WERI-Rb-1 (cell line): ENCODE measurements at regions not wholly inside any gene's neighbourhood (a gene's known extent, or its start where the extent isn't known, plus 50 kb on each side); places are given as distances from the start of the nearest gene placed in this dataset.

Experiments
- DNase-seq: peaks from one replicate; pipeline ENCODE4 v3.0.0-alpha.2; 2020
- H3K27ac ChIP-seq: fragments of 250-450 bp; sonication (Bioruptor Pico); 2 replicates; pipeline ENCODE4 v1.5.1; 2020; ENCODE audit warnings: mild to moderate bottlenecking, moderate library complexity
- H3K27me3 ChIP-seq: fragments of 250-450 bp; sonication (Bioruptor Pico); 2 replicates; pipeline ENCODE4 v1.5.1; 2021; ENCODE audit warnings: mild to moderate bottlenecking, low read depth, moderate library complexity; ENCODE audit not compliant: insufficient read depth, severe bottlenecking
- H3K36me3 ChIP-seq: fragments of 250-450 bp; sonication (Bioruptor Pico); 2 replicates; pipeline ENCODE4 v1.5.1; 2020; ENCODE audit warnings: mild to moderate bottlenecking, moderate library complexity
- H3K4me3 ChIP-seq: 2 replicates; pipeline ENCODE4 v1.5.1; 2011; ENCODE audit warnings: low read depth, mild to moderate bottlenecking, control low read depth, low read length
- H3K9me3 ChIP-seq: fragments of 250-450 bp; sonication (Bioruptor Pico); 2 replicates; pipeline ENCODE4 v1.5.1; 2021; ENCODE audit warnings: mild to moderate bottlenecking, moderate library complexity; ENCODE audit not compliant: severe bottlenecking
- TF ChIP-seq, protein P1 (sequence below): IDR thresholded peaks from 2 replicates; pipeline ENCODE4 v1.5.1; 2011; ENCODE audit warnings: low read depth, mild to moderate bottlenecking, control low read depth, inconsistent platforms, low read length

GRCh38 chr16:9578459-9578858 is 487.0 kb downstream of the HAPSTR1 start:
- H3K27ac ChIP-seq = no peak overlapping the region
- TF ChIP-seq, protein P1, sequence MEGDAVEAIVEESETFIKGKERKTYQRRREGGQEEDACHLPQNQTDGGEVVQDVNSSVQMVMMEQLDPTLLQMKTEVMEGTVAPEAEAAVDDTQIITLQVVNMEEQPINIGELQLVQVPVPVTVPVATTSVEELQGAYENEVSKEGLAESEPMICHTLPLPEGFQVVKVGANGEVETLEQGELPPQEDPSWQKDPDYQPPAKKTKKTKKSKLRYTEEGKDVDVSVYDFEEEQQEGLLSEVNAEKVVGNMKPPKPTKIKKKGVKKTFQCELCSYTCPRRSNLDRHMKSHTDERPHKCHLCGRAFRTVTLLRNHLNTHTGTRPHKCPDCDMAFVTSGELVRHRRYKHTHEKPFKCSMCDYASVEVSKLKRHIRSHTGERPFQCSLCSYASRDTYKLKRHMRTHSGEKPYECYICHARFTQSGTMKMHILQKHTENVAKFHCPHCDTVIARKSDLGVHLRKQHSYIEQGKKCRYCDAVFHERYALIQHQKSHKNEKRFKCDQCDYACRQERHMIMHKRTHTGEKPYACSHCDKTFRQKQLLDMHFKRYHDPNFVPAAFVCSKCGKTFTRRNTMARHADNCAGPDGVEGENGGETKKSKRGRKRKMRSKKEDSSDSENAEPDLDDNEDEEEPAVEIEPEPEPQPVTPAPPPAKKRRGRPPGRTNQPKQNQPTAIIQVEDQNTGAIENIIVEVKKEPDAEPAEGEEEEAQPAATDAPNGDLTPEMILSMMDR = no peak
- H3K9me3 ChIP-seq = no peaks in the 10 kb centered on the region
- no peaks in the 10 kb centered on the region for H3K27me3 ChIP-seq
- no peak overlapping the region for H3K4me3 ChIP-seq
- no peak for DNase-seq
- no peaks in the 10 kb centered on the region for H3K36me3 ChIP-seq

DNA sequence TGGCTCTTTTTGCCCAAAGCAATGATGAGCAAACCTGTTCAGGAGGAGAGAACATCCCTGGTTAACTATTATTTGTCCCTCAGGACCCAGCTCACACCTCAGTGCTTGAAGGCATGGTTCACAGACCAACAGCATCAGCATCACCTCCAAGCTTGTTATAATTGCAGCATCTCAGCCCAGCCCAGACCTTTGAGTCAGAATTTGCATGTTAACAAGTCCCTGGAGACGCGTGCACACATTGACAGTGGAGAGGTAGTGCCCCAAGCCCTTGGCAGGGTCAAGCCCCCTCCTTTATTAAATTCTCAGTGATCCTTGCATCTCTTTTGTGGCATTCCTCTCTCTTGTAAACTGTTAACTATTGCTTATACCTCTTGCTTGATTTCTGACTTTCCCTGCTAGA is 488.6 kb downstream of the HAPSTR1 start:
- no peak overlapping the region for H3K27ac ChIP-seq
- H3K4me3 ChIP-seq = no peak overlapping the region
- DNase-seq = no peak
- no peaks in the 10 kb centered on the region for H3K36me3 ChIP-seq
- H3K27me3 ChIP-seq = no peaks in the 10 kb centered on the region
- TF ChIP-seq, protein P1 = no peak
- no peaks in the 10 kb centered on the region for H3K9me3 ChIP-seq

DNA sequence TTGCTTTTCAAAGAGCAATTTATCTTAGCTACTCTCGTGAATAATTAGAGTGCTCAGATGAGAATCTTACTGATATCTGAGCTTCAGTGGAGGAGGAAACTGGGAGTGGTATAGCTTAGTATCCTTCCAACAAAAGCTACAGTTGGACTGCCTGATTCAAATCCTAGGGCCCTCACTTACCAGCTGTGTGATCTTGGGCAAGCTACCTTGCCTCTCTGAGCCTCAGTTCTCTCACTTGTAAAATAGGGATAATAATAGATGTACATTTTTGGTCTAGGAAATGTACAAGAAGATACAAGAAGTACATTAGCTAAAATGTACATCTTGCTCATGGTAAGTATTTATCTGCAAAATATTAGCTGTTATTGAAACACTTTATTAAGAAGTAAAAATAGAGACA is 502.0 kb downstream of the HAPSTR1 start:
- TF ChIP-seq, protein P1 = no peak
- Histone ChIP-seq H3K4me3 (no peak overlapping the region), H3K36me3 (no peaks in the 10 kb centered on the region)

GRCh38 chr16:9594047-9594446 is 502.6 kb downstream of the HAPSTR1 start:
- DNase-seq = no peak
- Histone ChIP-seq H3K27me3 (no peaks in the 10 kb centered on the region), H3K27ac (no peak overlapping the region), H3K36me3 (no peaks in the 10 kb centered on the region), H3K9me3 (no peaks in the 10 kb centered on the region), H3K4me3 (no peak overlapping the region)
- TF ChIP-seq, protein P1 = no peak

More for the DNA sequence above, 502.0 kb downstream of the HAPSTR1 start:
- Histone ChIP-seq H3K9me3 (no peaks in the 10 kb centered on the region), H3K27ac (no peak overlapping the region), H3K27me3 (no peaks in the 10 kb centered on the region)
- DNase-seq = no peak

GRCh38 chr16:9594946-9595345 is 503.5 kb downstream of the HAPSTR1 start:
- H3K36me3 ChIP-seq = no peaks in the 10 kb centered on the region
- DNase-seq = no peak
- no peak overlapping the region for H3K4me3 ChIP-seq
- TF ChIP-seq, protein P1 = no peak
- no peaks in the 10 kb centered on the region for H3K9me3 ChIP-seq
- H3K27ac ChIP-seq = peak overlapping the region; percentile 29; the same call in 1 of the 2 replicates
- H3K27me3 ChIP-seq = no peaks in the 10 kb centered on the region

GRCh38 chr16:9595393-9595792 is 503.9 kb downstream of the HAPSTR1 start:
- H3K36me3 ChIP-seq = no peaks in the 10 kb centered on the region
- H3K9me3 ChIP-seq = no peaks in the 10 kb centered on the region
- no peak overlapping the region for H3K4me3 ChIP-seq
- TF ChIP-seq, protein P1 = no peak
- DNase-seq = no peak
- H3K27me3 ChIP-seq = no peaks in the 10 kb centered on the region
- no peak overlapping the region for H3K27ac ChIP-seq
